HUES48 (cell line): ENCODE measurements at regions not wholly inside any gene's neighbourhood (a gene's known extent, or its start where the extent isn't known, plus 50 kb on each side); places are given as distances from the start of the nearest gene placed in this dataset.

Experiments
- H3K27ac ChIP-seq: one replicate; pipeline ENCODE4 v1.7.0; 2013; ENCODE audit warnings: low read depth, low read length, inconsistent platforms
- H3K27me3 ChIP-seq: 2 replicates; pipeline ENCODE4 v1.6.1; 2013; ENCODE audit warnings: mild to moderate bottlenecking, low read length; ENCODE audit not compliant: control insufficient read depth, insufficient read depth
- H3K36me3 ChIP-seq: 2 replicates; pipeline ENCODE4 v1.6.1; 2013; ENCODE audit warnings: low read length; ENCODE audit not compliant: control insufficient read depth, insufficient read depth
- H3K4me1 ChIP-seq: 2 replicates; pipeline ENCODE4 v1.6.1; 2013; ENCODE audit warnings: mild to moderate bottlenecking, low read length; ENCODE audit not compliant: control insufficient read depth, insufficient read depth
- H3K4me3 ChIP-seq: 2 replicates; pipeline ENCODE4 v1.5.1; 2013; ENCODE audit warnings: mild to moderate bottlenecking, low read depth, low read length
- H3K9ac ChIP-seq: 2 replicates; pipeline ENCODE4 v1.6.1; 2013; ENCODE audit warnings: mild to moderate bottlenecking, low read depth, low read length, moderate library complexity
- H3K9me3 ChIP-seq: 2 replicates; pipeline ENCODE4 v1.6.1; 2013; ENCODE audit warnings: low read length; ENCODE audit not compliant: control insufficient read depth, insufficient read depth

- no peak overlapping the region for H3K27ac ChIP-seq
- no peaks in the 10 kb centered on the region for H3K36me3 ChIP-seq
- H3K27me3 ChIP-seq: no peaks in the 10 kb centered on the region
- peaks cover 9% of the 10 kb centered on the region; the same call in 1 of the 2 replicates for H3K9me3 ChIP-seq
- peaks cover 6% of the 10 kb centered on the region; the same call in 1 of the 2 replicates for H3K4me1 ChIP-seq
- H3K9ac ChIP-seq: no peak overlapping the region
- H3K4me3 ChIP-seq: no peak overlapping the region
Observed at GRCh38 chr2:138950486-138950885, 170.3 kb upstream of the NXPH2 start.

- Histone ChIP-seq H3K4me3 (no peak overlapping the region), H3K9ac (no peak overlapping the region), H3K9me3 (peaks cover 5% of the 10 kb centered on the region; the same call in 1 of the 2 replicates), H3K27me3 (no peaks in the 10 kb centered on the region), H3K27ac (no peak overlapping the region), H3K36me3 (no peaks in the 10 kb centered on the region), H3K4me1 (peaks cover 6% of the 10 kb centered on the region; the same call in 1 of the 2 replicates)
Observed at GRCh38 chr2:138949517-138949916, 169.3 kb upstream of the NXPH2 start.

- H3K9me3 ChIP-seq: 0 out of 2 replicates have a peak, but pooled peaks cover under 1% of the 10 kb centered on the region
Observed at GRCh38 chr2:138948070-138948539, 167.9 kb upstream of the NXPH2 start.

GRCh38 chr2:138943470-138943869, 163.3 kb upstream of the NXPH2 start:
- H3K9ac ChIP-seq: no peak overlapping the region
- H3K9me3 ChIP-seq: 0 out of 2 replicates have a peak, but pooled peaks cover 5% of the 10 kb centered on the region
- H3K4me3 ChIP-seq: no peak overlapping the region
- no peak overlapping the region for H3K27ac ChIP-seq
- H3K4me1 ChIP-seq: no peaks in the 10 kb centered on the region
- H3K36me3 ChIP-seq: no peaks in the 10 kb centered on the region
- H3K27me3 ChIP-seq: no peaks in the 10 kb centered on the region

More at GRCh38 chr2:138948070-138948539, 167.9 kb upstream of the NXPH2 start:
- no peak overlapping the region for H3K27ac ChIP-seq
- H3K9ac ChIP-seq: no peak overlapping the region
- no peaks in the 10 kb centered on the region for H3K27me3 ChIP-seq
- no peaks in the 10 kb centered on the region for H3K36me3 ChIP-seq
- H3K4me3 ChIP-seq: no peak overlapping the region
- H3K4me1 ChIP-seq: peaks cover 6% of the 10 kb centered on the region; the same call in 1 of the 2 replicates

- Histone ChIP-seq H3K4me1 (no peaks in the 10 kb centered on the region), H3K4me3 (no peak overlapping the region), H3K9me3 (0 out of 2 replicates have a peak, but pooled peaks cover 5% of the 10 kb centered on the region), H3K36me3 (no peaks in the 10 kb centered on the region), H3K27ac (no peak overlapping the region), H3K9ac (no peak overlapping the region), H3K27me3 (no peaks in the 10 kb centered on the region)
Observed at GRCh38 chr2:138942466-138942865, 162.3 kb upstream of the NXPH2 start.

- Histone ChIP-seq H3K4me3 (no peak overlapping the region), H3K27ac (no peak overlapping the region), H3K4me1 (no peaks in the 10 kb centered on the region), H3K27me3 (no peaks in the 10 kb centered on the region), H3K9me3 (no peaks in the 10 kb centered on the region), H3K9ac (no peak overlapping the region), H3K36me3 (no peaks in the 10 kb centered on the region)
Observed at GRCh38 chr2:138931284-138932256, 151.4 kb upstream of the NXPH2 start.

GRCh38 chr2:138930571-138930970, 150.4 kb upstream of the NXPH2 start:
- no peaks in the 10 kb centered on the region for H3K4me1 ChIP-seq
- H3K36me3 ChIP-seq: no peaks in the 10 kb centered on the region
- H3K27me3 ChIP-seq: no peaks in the 10 kb centered on the region

GRCh38 chr2:138928374-138929021, 148.3 kb upstream of the NXPH2 start:
- no peaks in the 10 kb centered on the region for H3K36me3 ChIP-seq
- H3K9ac ChIP-seq: no peak overlapping the region
- H3K27ac ChIP-seq: no peak overlapping the region
- no peaks in the 10 kb centered on the region for H3K27me3 ChIP-seq
- H3K9me3 ChIP-seq: no peaks in the 10 kb centered on the region
- no peak overlapping the region for H3K4me3 ChIP-seq
- H3K4me1 ChIP-seq: no peaks in the 10 kb centered on the region

More at GRCh38 chr2:138930571-138930970, 150.4 kb upstream of the NXPH2 start:
- no peak overlapping the region for H3K4me3 ChIP-seq
- no peaks in the 10 kb centered on the region for H3K9me3 ChIP-seq
- no peak overlapping the region for H3K27ac ChIP-seq
- H3K9ac ChIP-seq: no peak overlapping the region

- H3K27ac ChIP-seq: no peak overlapping the region
- H3K4me1 ChIP-seq: no peaks in the 10 kb centered on the region
- H3K36me3 ChIP-seq: no peaks in the 10 kb centered on the region
- no peak overlapping the region for H3K4me3 ChIP-seq
- no peaks in the 10 kb centered on the region for H3K27me3 ChIP-seq
- H3K9ac ChIP-seq: no peak overlapping the region
- H3K9me3 ChIP-seq: no peaks in the 10 kb centered on the region
Observed at GRCh38 chr2:138922973-138923563, 142.9 kb upstream of the NXPH2 start.

- Histone ChIP-seq H3K4me3 (no peak overlapping the region), H3K9me3 (no peaks in the 10 kb centered on the region), H3K27me3 (no peaks in the 10 kb centered on the region), H3K4me1 (no peaks in the 10 kb centered on the region), H3K36me3 (no peaks in the 10 kb centered on the region), H3K27ac (no peak overlapping the region), H3K9ac (no peak overlapping the region)
Observed at GRCh38 chr2:138919120-138919747, 139.0 kb upstream of the NXPH2 start.
